GM23338 (cell line): ENCODE measurements at regions not wholly inside any gene's neighbourhood (a gene's known extent, or its start where the extent isn't known, plus 50 kb on each side); places are given as distances from the start of the nearest gene placed in this dataset.

Source experiments
- ATAC-seq: fragments of 200-7000 bp; cut with Tn5 transposase; 3 replicates; pipeline ENCODE4 v1.9.1; 2020
- DNase-seq: peaks from one replicate; pipeline ENCODE4 v3.0.0-alpha.2; 2015; ENCODE audit warnings: low spot score
- H2AFZ ChIP-seq: fragments of 200-600 bp; sonication (generic); 2 replicates; pipeline ENCODE4 v1.8.0; 2016; ENCODE audit warnings: antibody characterized with exemption, mild to moderate bottlenecking, moderate library complexity
- H3F3A ChIP-seq: fragments of 200-600 bp; sonication (generic); replicated peaks from 2 replicates; pipeline ENCODE4 v1.8.0; 2017; ENCODE audit warnings: antibody characterized with exemption, mixed run types, low read depth
- H3K27ac ChIP-seq: fragments of 200-600 bp; sonication (generic); 2 replicates; pipeline ENCODE4 v1.6.1; 2016; ENCODE audit warnings: low read depth
- H3K27me3 ChIP-seq: fragments of 200-600 bp; sonication (generic); 2 replicates; pipeline ENCODE4 v1.8.0; 2016; ENCODE audit warnings: mild to moderate bottlenecking, mixed run types, moderate library complexity; ENCODE audit not compliant: insufficient read depth
- H3K36me3 ChIP-seq: fragments of 200-600 bp; sonication (generic); 2 replicates; pipeline ENCODE4 v1.8.0; 2016; ENCODE audit warnings: mild to moderate bottlenecking; ENCODE audit not compliant: insufficient read depth
- H3K4me1 ChIP-seq: fragments of 200-600 bp; sonication (generic); 2 replicates; pipeline ENCODE4 v1.8.0; 2016; ENCODE audit warnings: mild to moderate bottlenecking, moderate library complexity; ENCODE audit not compliant: insufficient read depth
- H3K4me2 ChIP-seq: fragments of 200-600 bp; sonication (generic); 2 replicates; pipeline ENCODE4 v1.7.1; 2017; ENCODE audit warnings: mixed run types
- H3K4me3 ChIP-seq: fragments of 200-600 bp; sonication (generic); 2 replicates; pipeline ENCODE4 v1.6.1; 2016; ENCODE audit warnings: mixed run types
- H3K79me2 ChIP-seq: fragments of 200-600 bp; sonication (generic); replicated peaks from 2 replicates; pipeline ENCODE4 v1.8.0; 2017; ENCODE audit warnings: mild to moderate bottlenecking; ENCODE audit not compliant: insufficient read depth
- H3K9me2 ChIP-seq: fragments of 200-600 bp; sonication (generic); 2 replicates; pipeline ENCODE4 v1.8.0; 2017; ENCODE audit not compliant: insufficient read depth
- H4K20me1 ChIP-seq: fragments of 200-600 bp; sonication (generic); replicated peaks from 2 replicates; pipeline ENCODE4 v1.8.0; 2017; ENCODE audit warnings: mild to moderate bottlenecking; ENCODE audit not compliant: insufficient read depth
- H3K27ac Mint-ChIP-seq: 2 replicates; pipeline ENCODE4 v1.8.0; 2020; ENCODE audit warnings: inconsistent platforms, mild to moderate bottlenecking, moderate library complexity, mixed read lengths
- H3K27me3 Mint-ChIP-seq: 3 replicates; pipeline ENCODE4 v1.8.0; 2022; ENCODE audit warnings: low read depth, mild to moderate bottlenecking, moderate library complexity, mixed read lengths, inconsistent platforms; ENCODE audit not compliant: insufficient read depth, poor library complexity
- H3K36me3 Mint-ChIP-seq: 3 replicates; pipeline ENCODE4 v1.8.0; 2021; ENCODE audit warnings: low read depth, mild to moderate bottlenecking, inconsistent platforms, moderate library complexity, mixed read lengths
- H3K4me1 Mint-ChIP-seq: 3 replicates; pipeline ENCODE4 v1.8.0; 2020; ENCODE audit warnings: mild to moderate bottlenecking, inconsistent platforms, mixed read lengths
- H3K4me3 Mint-ChIP-seq: 3 replicates; pipeline ENCODE4 v1.8.0; 2021; ENCODE audit warnings: moderate library complexity, mild to moderate bottlenecking, inconsistent platforms, mixed read lengths
- H3K9me3 Mint-ChIP-seq: 3 replicates; pipeline ENCODE4 v1.8.0; 2020; ENCODE audit warnings: moderate library complexity, mild to moderate bottlenecking, inconsistent platforms, mixed read lengths
- CREB1 ChIP-seq: fragments of 250-450 bp; sonication (Bioruptor Pico); IDR thresholded peaks from 2 replicates; pipeline ENCODE4 v1.5.0; 2020; ENCODE audit warnings: low read depth, mild to moderate bottlenecking, moderate library complexity
- EZH2 ChIP-seq: fragments of 200-600 bp; sonication (generic); IDR thresholded peaks from one replicate; pipeline ENCODE4 v1.8.0; 2017; ENCODE audit warnings: antibody characterized with exemption, mild to moderate bottlenecking, low read depth; ENCODE audit not compliant: unreplicated experiment
- EZH2phosphoT487 ChIP-seq: fragments of 200-600 bp; sonication (generic); IDR thresholded peaks from one replicate; pipeline ENCODE4 v1.8.1; 2018; ENCODE audit warnings: antibody characterized with exemption; ENCODE audit not compliant: unreplicated experiment
- POLR2AphosphoS5 ChIP-seq: IDR thresholded peaks from 2 replicates; pipeline ENCODE4 v1.6.1; 2016; ENCODE audit warnings: antibody characterized with exemption, low read depth
- STAT1 ChIP-seq: IDR thresholded peaks from one replicate; pipeline ENCODE4 v1.6.1; 2016; ENCODE audit warnings: antibody characterized with exemption; ENCODE audit not compliant: unreplicated experiment
- ZNF331 ChIP-seq: fragments of 250-450 bp; sonication (Bioruptor Pico); IDR thresholded peaks from 2 replicates; pipeline ENCODE4 v1.5.0; 2020; ENCODE audit warnings: low read depth, mild to moderate bottlenecking, moderate library complexity
- TF ChIP-seq, protein P1 (sequence below), 2 experiments: fragments of 200-600 bp in 1 of 2; sonication (generic) in 1 of 2; conservative IDR thresholded peaks; 2 replicates each; pipeline versions ENCODE4 v1.5.1 to v1.6.1; 2016 to 2017; ENCODE audit warnings: antibody characterized with exemption in 2 of 2, low read depth in 2 of 2, mild to moderate bottlenecking in 2 of 2, moderate library complexity in 1 of 2
- TF ChIP-seq, protein P2 (sequence below): fragments of 250-450 bp; sonication (Bioruptor Pico); IDR thresholded peaks from 2 replicates; pipeline ENCODE4 v1.5.0; 2020; ENCODE audit warnings: mild to moderate bottlenecking, moderate library complexity
- TF ChIP-seq, protein P3 (sequence below): IDR thresholded peaks from one replicate; pipeline ENCODE4 v1.6.1; 2018; ENCODE audit warnings: antibody characterized with exemption; ENCODE audit not compliant: unreplicated experiment

DNA sequence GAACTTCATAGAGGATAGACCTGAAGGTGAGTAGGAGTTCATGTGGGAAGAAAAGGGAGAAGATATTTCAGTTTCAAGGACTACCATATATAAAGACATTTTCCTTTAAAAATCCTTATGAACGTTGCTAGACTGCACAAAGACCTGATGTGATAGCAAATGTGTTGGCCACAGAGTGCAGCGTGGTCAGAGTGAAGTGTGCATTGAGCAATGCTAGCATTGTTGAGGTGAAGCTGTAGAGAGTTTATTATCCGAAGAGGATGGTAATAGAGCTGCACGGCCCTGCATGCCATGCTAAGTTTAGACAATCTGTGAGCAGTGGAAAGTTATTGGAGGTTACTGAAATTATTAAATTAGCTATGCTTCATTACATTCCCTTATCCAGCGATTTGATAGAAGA is 413.0 kb downstream of the CCDC91 start:
- Histone ChIP-seq H3F3A (no peaks in the 10 kb centered on the region), H3K27me3 (no peaks in the 10 kb centered on the region), H3K4me3 (no peak overlapping the region), H4K20me1 (no peaks in the 10 kb centered on the region), H3K4me1 (peaks cover 9% of the 10 kb centered on the region; the same call in 1 of the 2 replicates), H2AFZ (no peak overlapping the region), H3K36me3 (no peaks in the 10 kb centered on the region; the same call in 1 of the 2 replicates), H3K9me2 (no peaks in the 10 kb centered on the region; the same call in none of the 2 replicates), H3K27ac (no peak overlapping the region), H3K4me2 (no peak overlapping the region), H3K79me2 (no peaks in the 10 kb centered on the region)
- Mint-ChIP-seq H3K27ac (no peak overlapping the region), H3K27me3 (no peaks in the 10 kb centered on the region), H3K4me1 (peaks cover 6% of the 10 kb centered on the region; the same call in 2 of the 3 replicates), H3K9me3 (peaks cover 18% of the 10 kb centered on the region), H3K36me3 (peaks cover 18% of the 10 kb centered on the region), H3K4me3 (no peak overlapping the region)
- no peak for ATAC-seq
- TF ChIP-seq, protein P1, sequence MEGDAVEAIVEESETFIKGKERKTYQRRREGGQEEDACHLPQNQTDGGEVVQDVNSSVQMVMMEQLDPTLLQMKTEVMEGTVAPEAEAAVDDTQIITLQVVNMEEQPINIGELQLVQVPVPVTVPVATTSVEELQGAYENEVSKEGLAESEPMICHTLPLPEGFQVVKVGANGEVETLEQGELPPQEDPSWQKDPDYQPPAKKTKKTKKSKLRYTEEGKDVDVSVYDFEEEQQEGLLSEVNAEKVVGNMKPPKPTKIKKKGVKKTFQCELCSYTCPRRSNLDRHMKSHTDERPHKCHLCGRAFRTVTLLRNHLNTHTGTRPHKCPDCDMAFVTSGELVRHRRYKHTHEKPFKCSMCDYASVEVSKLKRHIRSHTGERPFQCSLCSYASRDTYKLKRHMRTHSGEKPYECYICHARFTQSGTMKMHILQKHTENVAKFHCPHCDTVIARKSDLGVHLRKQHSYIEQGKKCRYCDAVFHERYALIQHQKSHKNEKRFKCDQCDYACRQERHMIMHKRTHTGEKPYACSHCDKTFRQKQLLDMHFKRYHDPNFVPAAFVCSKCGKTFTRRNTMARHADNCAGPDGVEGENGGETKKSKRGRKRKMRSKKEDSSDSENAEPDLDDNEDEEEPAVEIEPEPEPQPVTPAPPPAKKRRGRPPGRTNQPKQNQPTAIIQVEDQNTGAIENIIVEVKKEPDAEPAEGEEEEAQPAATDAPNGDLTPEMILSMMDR (conservative IDR thresholded peaks at IDR 0.05; ENCODE audit: low read depth in 2 of 2): no peak
- TF ChIP-seq, protein P2, sequence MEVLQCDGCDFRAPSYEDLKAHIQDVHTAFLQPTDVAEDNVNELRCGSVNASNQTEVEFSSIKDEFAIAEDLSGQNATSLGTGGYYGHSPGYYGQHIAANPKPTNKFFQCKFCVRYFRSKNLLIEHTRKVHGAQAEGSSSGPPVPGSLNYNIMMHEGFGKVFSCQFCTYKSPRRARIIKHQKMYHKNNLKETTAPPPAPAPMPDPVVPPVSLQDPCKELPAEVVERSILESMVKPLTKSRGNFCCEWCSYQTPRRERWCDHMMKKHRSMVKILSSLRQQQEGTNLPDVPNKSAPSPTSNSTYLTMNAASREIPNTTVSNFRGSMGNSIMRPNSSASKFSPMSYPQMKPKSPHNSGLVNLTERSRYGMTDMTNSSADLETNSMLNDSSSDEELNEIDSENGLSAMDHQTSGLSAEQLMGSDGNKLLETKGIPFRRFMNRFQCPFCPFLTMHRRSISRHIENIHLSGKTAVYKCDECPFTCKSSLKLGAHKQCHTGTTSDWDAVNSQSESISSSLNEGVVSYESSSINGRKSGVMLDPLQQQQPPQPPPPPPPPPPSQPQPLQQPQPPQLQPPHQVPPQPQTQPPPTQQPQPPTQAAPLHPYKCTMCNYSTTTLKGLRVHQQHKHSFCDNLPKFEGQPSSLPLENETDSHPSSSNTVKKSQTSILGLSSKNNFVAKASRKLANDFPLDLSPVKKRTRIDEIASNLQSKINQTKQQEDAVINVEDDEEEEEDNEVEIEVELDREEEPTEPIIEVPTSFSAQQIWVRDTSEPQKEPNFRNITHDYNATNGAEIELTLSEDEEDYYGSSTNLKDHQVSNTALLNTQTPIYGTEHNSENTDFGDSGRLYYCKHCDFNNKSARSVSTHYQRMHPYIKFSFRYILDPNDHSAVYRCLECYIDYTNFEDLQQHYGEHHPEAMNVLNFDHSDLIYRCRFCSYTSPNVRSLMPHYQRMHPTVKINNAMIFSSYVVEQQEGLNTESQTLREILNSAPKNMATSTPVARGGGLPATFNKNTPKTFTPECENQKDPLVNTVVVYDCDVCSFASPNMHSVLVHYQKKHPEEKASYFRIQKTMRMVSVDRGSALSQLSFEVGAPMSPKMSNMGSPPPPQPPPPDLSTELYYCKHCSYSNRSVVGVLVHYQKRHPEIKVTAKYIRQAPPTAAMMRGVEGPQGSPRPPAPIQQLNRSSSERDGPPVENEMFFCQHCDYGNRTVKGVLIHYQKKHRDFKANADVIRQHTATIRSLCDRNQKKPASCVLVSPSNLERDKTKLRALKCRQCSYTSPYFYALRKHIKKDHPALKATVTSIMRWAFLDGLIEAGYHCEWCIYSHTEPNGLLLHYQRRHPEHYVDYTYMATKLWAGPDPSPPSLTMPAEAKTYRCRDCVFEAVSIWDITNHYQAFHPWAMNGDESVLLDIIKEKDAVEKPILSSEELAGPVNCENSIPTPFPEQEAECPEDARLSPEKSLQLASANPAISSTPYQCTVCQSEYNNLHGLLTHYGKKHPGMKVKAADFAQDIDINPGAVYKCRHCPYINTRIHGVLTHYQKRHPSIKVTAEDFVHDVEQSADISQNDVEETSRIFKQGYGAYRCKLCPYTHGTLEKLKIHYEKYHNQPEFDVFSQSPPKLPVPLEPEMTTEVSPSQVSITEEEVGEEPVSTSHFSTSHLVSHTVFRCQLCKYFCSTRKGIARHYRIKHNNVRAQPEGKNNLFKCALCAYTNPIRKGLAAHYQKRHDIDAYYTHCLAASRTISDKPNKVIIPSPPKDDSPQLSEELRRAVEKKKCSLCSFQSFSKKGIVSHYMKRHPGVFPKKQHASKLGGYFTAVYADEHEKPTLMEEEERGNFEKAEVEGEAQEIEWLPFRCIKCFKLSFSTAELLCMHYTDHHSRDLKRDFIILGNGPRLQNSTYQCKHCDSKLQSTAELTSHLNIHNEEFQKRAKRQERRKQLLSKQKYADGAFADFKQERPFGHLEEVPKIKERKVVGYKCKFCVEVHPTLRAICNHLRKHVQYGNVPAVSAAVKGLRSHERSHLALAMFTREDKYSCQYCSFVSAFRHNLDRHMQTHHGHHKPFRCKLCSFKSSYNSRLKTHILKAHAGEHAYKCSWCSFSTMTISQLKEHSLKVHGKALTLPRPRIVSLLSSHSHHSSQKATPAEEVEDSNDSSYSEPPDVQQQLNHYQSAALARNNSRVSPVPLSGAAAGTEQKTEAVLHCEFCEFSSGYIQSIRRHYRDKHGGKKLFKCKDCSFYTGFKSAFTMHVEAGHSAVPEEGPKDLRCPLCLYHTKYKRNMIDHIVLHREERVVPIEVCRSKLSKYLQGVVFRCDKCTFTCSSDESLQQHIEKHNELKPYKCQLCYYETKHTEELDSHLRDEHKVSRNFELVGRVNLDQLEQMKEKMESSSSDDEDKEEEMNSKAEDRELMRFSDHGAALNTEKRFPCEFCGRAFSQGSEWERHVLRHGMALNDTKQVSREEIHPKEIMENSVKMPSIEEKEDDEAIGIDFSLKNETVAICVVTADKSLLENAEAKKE: no peak
- no peak for TF ChIP-seq POLR2AphosphoS5
- TF ChIP-seq ZNF331 (CRISPR knock-in tag): no peak
- TF ChIP-seq EZH2phosphoT487: no peak
- TF ChIP-seq, protein P3, sequence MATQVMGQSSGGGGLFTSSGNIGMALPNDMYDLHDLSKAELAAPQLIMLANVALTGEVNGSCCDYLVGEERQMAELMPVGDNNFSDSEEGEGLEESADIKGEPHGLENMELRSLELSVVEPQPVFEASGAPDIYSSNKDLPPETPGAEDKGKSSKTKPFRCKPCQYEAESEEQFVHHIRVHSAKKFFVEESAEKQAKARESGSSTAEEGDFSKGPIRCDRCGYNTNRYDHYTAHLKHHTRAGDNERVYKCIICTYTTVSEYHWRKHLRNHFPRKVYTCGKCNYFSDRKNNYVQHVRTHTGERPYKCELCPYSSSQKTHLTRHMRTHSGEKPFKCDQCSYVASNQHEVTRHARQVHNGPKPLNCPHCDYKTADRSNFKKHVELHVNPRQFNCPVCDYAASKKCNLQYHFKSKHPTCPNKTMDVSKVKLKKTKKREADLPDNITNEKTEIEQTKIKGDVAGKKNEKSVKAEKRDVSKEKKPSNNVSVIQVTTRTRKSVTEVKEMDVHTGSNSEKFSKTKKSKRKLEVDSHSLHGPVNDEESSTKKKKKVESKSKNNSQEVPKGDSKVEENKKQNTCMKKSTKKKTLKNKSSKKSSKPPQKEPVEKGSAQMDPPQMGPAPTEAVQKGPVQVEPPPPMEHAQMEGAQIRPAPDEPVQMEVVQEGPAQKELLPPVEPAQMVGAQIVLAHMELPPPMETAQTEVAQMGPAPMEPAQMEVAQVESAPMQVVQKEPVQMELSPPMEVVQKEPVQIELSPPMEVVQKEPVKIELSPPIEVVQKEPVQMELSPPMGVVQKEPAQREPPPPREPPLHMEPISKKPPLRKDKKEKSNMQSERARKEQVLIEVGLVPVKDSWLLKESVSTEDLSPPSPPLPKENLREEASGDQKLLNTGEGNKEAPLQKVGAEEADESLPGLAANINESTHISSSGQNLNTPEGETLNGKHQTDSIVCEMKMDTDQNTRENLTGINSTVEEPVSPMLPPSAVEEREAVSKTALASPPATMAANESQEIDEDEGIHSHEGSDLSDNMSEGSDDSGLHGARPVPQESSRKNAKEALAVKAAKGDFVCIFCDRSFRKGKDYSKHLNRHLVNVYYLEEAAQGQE: no peak
- TF ChIP-seq CREB1: no peak
- TF ChIP-seq EZH2: no peak
- TF ChIP-seq STAT1: no peak
- no peak for DNase-seq
